Neural cell (in vitro differentiated cells): ENCODE measurements at regions not wholly inside any gene's neighbourhood (a gene's known extent, or its start where the extent isn't known, plus 50 kb on each side); places are given as distances from the start of the nearest gene placed in this dataset.

Experiments
- CTCF ChIP-seq: fragments of 450-650 bp; IDR thresholded peaks from 2 replicates; pipeline ENCODE4 v1.5.1; 2014; ENCODE audit warnings: antibody characterized with exemption, mild to moderate bottlenecking, moderate library complexity; ENCODE audit not compliant: poor library complexity, severe bottlenecking
- EZH2 ChIP-seq: fragments of 200-600, 300-800 bp; shearing (Covaris generic), sonication (generic); IDR thresholded peaks from 2 replicates; pipeline ENCODE4 v1.6.1; 2014; ENCODE audit warnings: antibody characterized with exemption, low read length, borderline replicate concordance, mild to moderate bottlenecking; ENCODE audit not compliant: insufficient read depth, poor library complexity, severe bottlenecking
- RAD21 ChIP-seq: fragments of 450-650 bp; conservative IDR thresholded peaks from 2 replicates; pipeline ENCODE4 v1.6.1; 2014; ENCODE audit warnings: antibody characterized with exemption, mild to moderate bottlenecking, moderate library complexity
- REST ChIP-seq: IDR thresholded peaks from 2 replicates; pipeline ENCODE4 v1.6.1; 2012; ENCODE audit warnings: borderline replicate concordance

GRCh38 chr5:57705769-57706168 is 223.2 kb upstream of the ACTBL2 start:
- no peak for TF ChIP-seq REST
- TF ChIP-seq CTCF, result no peak
- no peak for TF ChIP-seq RAD21
- no peak for TF ChIP-seq EZH2
